AG08396 (cell line): ENCODE measurements at regions not wholly inside any gene's neighbourhood (a gene's known extent, or its start where the extent isn't known, plus 50 kb on each side); places are given as distances from the start of the nearest gene placed in this dataset.

Experiments
- DNase-seq: peaks from one replicate; pipeline ENCODE4 v3.0.0; 2012; ENCODE audit warnings: low spot score, mixed read lengths

- no peak for DNase-seq
Measured at GRCh38 chr3:82287562-82287961, 526.1 kb upstream of the GBE1 start.

DNA sequence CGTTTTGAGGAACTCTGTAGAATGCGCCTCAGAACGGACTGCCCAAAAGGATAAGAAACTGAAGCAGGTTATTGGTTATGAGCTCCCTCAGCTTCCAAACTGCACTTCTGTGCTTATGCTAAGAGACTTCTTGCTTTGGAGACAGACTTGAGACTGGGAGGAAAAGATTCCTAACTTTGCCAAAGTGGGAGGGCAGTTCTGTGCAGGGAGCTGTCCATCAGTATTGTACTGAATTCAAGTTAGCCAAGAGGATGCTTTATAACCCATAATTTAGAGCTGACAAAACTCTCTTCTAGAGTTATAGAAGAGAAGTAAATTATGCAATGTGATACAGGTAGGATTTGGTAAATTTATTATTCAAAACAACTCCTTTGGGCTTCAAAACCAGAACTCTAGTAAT is 519.8 kb upstream of the GBE1 start:
- DNase-seq: no peak

- no peak for DNase-seq
Measured at GRCh38 chr3:82276992-82277391, 515.5 kb upstream of the GBE1 start.

GRCh38 chr3:82274897-82275296 is 513.5 kb upstream of the GBE1 start:
- DNase-seq: no peak

- no peak for DNase-seq
Measured at GRCh38 chr3:82265747-82266146, 504.3 kb upstream of the GBE1 start.

GRCh38 chr3:82262193-82262592 is 500.7 kb upstream of the GBE1 start:
- no peak for DNase-seq

- no peak for DNase-seq
Measured at GRCh38 chr3:82261637-82262036, 500.2 kb upstream of the GBE1 start.

DNA sequence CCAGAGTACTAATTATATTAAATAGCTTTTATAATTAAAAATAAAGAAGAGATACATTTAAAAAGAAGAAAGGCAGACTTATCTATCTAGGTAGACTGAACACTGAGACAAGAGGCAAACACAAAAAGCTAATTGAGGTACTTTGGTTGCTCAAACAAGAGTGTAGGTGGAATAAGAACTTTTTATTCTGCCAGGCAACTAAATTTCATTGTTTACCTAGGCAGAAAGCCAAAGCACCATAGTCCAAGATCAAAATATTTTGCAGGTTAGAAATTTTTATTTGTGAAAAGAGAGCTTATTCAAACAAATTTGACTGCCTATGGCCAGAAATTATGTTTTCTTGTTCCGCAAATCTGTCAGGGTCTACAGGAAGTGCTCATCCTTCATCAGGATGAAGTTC is 499.6 kb upstream of the GBE1 start:
- DNase-seq: no peak

DNA sequence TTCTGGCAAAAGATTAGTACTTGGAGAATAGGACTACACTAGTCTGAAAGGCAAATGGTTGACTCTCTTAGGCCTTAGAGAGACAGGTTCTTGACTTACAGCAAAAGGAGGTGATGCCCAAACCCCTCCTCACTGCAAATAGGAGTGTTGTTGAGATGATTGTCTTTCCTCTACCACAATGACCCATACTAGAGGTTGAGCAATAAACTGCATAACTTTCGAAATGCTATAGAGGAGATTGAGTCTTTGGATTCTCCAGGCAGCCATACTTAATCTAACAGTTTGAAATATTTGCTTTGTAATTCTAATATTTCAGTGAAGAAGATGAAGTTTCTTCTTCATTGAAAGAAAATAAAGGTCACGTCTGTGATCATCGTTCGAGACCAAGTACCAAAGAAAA is 498.5 kb upstream of the GBE1 start:
- no peak for DNase-seq

DNA sequence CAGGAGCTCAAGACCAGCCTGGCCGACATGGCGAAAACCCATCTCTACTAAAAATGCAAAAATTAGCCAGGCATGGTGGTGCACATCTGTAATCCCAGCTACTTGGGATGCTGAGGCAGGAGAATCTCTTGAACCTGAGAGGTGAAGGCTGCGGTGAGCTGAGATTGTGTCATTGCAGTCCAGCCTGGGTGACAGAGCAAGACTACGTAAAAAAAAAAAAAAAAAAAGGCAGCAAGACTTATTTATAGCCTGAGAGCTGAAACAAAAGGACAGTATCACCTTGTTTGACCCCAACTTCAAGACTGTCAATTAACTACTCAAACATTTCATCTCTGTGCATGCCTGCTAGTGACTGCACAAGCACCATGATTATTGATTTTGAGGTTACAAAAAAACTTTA is 478.9 kb upstream of the GBE1 start:
- no peak for DNase-seq

- DNase-seq: no peak
Measured at GRCh38 chr3:82236257-82236656, 474.8 kb upstream of the GBE1 start.

- no peak for DNase-seq
Measured at GRCh38 chr3:82229397-82229796, 468.0 kb upstream of the GBE1 start.

GRCh38 chr3:82224661-82225060 is 463.2 kb upstream of the GBE1 start:
- DNase-seq: no peak

DNA sequence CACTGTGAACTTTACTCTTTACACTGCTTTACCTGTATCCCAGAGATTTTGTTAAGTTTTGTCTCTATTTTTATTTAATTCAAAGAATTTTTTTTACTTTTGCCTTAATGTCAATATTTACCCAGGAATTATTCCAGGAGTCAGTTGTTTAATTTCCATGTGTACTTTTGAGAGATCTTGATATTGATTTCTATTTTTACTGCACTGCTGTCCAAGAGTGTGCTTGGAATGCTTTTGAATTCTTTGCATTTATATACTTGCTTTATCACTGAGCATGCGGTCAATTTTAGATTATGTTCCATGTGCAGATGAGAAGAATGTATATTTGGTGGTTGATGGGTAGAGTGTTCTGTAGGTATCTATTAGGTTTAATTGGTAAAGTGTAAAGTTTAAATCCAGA is 461.0 kb upstream of the GBE1 start:
- DNase-seq: no peak

GRCh38 chr3:82217571-82217970 is 456.1 kb upstream of the GBE1 start:
- no peak for DNase-seq

DNA sequence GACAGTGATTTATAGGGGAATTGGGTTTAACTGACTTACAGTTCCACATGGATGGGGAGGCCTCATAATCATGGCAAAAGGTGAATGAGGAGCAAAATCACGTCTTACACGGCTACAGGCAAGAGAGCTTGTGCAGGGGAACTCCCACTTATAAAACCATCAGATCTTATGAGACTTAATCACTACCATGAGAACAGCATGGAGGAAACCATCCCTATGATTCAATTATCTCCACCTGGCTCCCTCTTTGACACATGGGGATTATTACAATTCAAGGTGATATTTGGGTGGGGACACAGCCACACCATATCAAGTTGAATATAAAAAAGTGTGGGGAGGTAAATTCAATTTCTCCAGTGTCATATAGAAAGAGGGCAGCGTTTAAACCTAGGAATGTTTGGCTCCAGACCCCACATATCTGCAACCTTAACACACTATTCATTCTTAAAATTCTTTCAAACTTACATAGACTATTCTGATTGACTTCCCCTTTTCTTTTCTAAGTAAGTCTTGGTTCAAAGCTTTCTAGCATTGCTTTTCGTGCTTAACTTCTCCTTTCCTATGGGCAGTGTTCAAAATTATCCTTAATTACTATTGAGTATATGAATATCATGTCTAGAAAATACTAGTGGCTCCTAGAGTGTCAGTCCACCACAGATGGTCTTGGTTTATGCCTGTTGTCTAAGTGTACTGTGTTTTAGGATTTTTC is 446.7 kb upstream of the GBE1 start:
- DNase-seq: no peak

- DNase-seq: no peak
Measured at GRCh38 chr3:82202269-82202668, 440.8 kb upstream of the GBE1 start.

DNA sequence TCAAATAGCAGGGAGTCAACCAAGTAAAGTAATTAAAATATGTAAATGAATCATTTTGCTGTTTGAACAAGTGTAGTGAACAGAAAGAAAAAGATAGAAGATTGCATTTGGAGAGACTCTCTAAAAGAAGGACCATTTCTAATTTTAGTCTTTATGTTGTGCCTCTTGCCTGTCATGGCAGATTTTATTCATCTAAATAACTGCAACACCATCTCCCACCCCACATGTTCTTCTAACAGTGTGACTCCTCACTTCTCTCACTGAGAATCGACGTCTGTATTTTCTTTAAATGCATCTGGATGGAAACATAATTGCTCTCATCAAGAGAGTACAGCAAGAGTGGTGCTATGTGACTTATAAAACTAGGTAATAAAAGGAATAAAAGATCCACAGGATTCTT is 439.9 kb upstream of the GBE1 start:
- DNase-seq: no peak

GRCh38 chr3:82198009-82198408 is 436.6 kb upstream of the GBE1 start:
- DNase-seq: no peak

- no peak for DNase-seq
Measured at GRCh38 chr3:82196645-82197044, 435.2 kb upstream of the GBE1 start.

DNA sequence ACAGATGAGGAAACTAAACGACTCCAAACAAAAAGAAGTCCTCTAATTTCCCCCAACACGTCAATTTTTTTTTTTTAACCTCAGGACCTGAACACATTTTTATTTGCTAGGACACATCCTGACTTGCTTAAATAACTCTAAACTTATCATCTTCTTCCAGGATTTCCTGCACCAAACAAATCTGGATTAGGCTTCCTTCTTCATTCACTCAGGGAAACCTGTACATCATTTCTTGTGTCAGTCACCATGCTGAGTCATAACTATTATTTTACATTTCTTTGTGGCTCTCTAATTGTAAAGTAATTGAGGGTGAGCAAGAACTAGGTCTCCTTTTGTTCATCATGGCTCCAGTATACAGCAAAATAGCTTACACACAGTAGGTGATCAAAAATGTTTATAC is 433.4 kb upstream of the GBE1 start:
- no peak for DNase-seq

DNA sequence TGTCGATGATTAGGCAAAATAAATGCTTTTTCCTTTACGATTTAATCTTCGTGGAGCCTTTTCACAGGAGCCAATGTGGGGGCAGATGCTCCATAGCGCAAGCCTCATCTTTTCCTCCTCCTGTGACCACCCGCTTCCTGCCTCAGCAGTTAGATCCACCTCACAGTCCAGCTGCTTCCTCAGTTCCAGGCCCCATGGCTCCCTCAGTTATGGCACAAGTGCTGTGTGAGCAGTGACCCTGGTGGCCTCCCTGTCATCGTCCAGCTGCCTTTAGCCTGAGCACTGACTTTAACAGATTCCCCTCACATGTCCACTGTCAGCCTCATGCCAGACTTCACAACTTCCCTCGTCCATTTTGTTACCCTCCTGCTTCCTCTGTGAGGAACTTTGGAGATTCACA is 424.6 kb upstream of the GBE1 start:
- no peak for DNase-seq

GRCh38 chr3:82179291-82179690 is 417.8 kb upstream of the GBE1 start:
- DNase-seq: no peak

DNA sequence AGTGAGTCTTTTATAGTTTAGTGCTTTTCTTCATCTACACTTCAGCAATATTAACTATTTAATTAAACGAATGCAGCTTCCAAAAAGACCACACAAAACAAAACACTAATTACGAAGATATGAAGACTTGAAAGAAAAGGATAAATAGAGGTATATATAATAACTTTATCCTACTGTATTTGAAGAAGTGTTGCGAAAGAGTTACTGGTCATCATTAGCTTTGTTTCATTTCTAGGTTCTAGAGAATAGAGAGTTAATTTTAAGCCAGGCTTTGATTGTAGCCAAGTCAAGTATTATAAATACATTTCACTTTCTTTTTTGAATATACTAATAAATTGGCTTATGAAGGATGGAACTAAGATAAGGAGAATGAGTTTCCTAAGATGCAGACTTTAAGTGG is 416.8 kb upstream of the GBE1 start:
- no peak for DNase-seq

DNA sequence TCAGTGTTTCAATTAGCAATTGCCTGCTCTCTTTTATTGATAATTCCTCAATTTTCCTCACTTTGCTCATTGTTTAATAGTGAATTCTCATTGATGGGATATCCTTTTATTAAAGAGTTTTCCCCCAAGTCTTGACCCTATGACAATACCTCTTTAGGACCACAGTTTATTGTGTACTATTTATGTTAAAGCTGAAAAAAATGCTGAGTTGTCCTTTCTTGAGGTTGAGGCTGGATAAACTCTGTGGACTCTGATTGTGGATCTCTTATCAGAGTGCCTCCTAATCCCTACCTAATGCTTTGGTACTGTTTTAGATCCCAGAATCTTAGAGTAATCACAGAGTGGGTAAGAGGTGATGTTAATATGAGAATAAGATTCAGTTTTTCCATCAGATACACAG is 416.3 kb upstream of the GBE1 start:
- DNase-seq: no peak
